PFSK-1 (cell line): ENCODE measurements at regions not wholly inside any gene's neighbourhood (a gene's known extent, or its start where the extent isn't known, plus 50 kb on each side); places are given as distances from the start of the nearest gene placed in this dataset.

ENCODE experiments used
- FOXP2 ChIP-seq: optimal IDR thresholded peaks from 2 replicates; pipeline ENCODE3; 2011; ENCODE audit warnings: borderline replicate concordance, control low read depth, inconsistent platforms; ENCODE audit not compliant: insufficient read depth; ENCODE audit errors: extremely low read length, extremely low read depth
- POLR2AphosphoS5 ChIP-seq: IDR thresholded peaks from 2 replicates; pipeline ENCODE4 v1.6.1; 2012; ENCODE audit warnings: low read depth, mild to moderate bottlenecking, control low read depth, low read length, moderate library complexity
- TF ChIP-seq, protein P1 (sequence below), 2 experiments: IDR thresholded peaks; 2 replicates each; pipeline versions ENCODE4 v1.6.1 to v1.8.0; 2011 to 2012; ENCODE audit warnings: low read depth in 2 of 2, low read length in 2 of 2, control low read depth in 1 of 2, inconsistent platforms in 1 of 2, mild to moderate bottlenecking in 1 of 2, moderate library complexity in 1 of 2; ENCODE audit not compliant: insufficient read depth in 1 of 2

DNA sequence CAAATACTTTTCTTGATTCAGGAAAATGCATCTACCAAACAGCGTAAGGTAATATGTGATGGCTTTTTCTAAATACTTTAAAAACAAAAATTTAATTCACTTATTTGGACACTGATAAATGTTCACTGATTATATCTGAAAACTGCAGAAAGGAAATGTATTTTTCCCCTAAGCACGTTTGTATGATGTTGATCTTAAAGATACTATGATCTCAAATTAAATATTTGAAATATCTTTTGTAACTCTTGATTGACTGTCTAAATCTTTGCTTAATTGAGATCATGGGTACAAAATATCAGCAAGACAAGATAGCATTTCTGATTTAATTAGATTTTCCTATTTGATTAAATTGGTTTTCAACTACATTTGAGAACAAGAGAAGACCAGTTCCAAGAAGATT is 281.0 kb upstream of the UGT8 start:
- TF ChIP-seq FOXP2 (no peak), POLR2AphosphoS5 (no peak)
- TF ChIP-seq, protein P1, sequence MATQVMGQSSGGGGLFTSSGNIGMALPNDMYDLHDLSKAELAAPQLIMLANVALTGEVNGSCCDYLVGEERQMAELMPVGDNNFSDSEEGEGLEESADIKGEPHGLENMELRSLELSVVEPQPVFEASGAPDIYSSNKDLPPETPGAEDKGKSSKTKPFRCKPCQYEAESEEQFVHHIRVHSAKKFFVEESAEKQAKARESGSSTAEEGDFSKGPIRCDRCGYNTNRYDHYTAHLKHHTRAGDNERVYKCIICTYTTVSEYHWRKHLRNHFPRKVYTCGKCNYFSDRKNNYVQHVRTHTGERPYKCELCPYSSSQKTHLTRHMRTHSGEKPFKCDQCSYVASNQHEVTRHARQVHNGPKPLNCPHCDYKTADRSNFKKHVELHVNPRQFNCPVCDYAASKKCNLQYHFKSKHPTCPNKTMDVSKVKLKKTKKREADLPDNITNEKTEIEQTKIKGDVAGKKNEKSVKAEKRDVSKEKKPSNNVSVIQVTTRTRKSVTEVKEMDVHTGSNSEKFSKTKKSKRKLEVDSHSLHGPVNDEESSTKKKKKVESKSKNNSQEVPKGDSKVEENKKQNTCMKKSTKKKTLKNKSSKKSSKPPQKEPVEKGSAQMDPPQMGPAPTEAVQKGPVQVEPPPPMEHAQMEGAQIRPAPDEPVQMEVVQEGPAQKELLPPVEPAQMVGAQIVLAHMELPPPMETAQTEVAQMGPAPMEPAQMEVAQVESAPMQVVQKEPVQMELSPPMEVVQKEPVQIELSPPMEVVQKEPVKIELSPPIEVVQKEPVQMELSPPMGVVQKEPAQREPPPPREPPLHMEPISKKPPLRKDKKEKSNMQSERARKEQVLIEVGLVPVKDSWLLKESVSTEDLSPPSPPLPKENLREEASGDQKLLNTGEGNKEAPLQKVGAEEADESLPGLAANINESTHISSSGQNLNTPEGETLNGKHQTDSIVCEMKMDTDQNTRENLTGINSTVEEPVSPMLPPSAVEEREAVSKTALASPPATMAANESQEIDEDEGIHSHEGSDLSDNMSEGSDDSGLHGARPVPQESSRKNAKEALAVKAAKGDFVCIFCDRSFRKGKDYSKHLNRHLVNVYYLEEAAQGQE (IDR thresholded peaks at IDR 0.05; ENCODE audit: insufficient read depth in 1 of 2, low read depth in 2 of 2, low read length in 2 of 2), result no peak
